ENCODE measurements at regions not wholly inside any gene's neighbourhood (a gene's known extent, or its start where the extent isn't known, plus 50 kb on each side); places are given as distances from the start of the nearest gene placed in this dataset.

DNA sequence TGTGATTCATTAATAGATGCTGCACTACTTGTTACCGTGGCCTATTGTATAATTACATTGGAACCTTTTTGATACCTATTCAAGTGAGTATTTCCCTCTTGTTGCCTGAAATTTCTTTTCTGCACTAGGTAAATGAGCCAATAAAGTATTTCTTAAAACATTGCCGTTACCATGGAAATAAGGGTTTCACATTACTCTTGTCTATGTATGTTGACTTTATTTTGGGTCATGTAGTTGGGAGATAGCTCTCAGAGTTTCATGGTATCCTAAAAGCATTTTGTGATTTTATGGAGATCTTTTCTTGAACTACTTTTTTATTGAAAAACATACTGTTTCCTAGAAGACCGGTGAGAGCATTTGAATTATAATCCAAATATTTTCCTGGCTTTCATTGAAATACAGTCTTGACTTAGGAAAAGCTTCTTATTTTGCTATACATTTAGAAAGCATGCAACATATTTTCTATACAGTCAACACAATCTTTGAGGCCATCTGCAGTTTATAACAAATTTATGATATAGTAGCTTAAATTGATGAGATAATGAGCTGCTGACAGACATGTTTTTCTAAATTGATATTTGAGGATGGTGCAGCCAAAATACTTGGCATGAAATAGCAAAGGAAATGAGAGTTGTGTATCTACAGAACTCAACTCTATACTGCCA is 650.4 kb downstream of the RFPL4B start:
- no peaks in the 10 kb centered on the region for H3K9me3 ChIP-seq
- no peaks in the 10 kb centered on the region for H3K36me3 ChIP-seq
- DNase-seq (ENCODE audit: low spot score in 2 of 2) = no peak
- no peak overlapping the region for H3K27ac ChIP-seq
- H3K4me3 ChIP-seq = no peak overlapping the region
- intact Hi-C loops (cut with DNase I; ENCODE audit: low total_unique reads) = no loop called here
- no peaks in the 10 kb centered on the region for H3K27me3 ChIP-seq
- TF ChIP-seq POLR2A (IDR thresholded peaks at IDR 0.05) (no peak), POLR2AphosphoS5 (IDR thresholded peaks at IDR 0.05) (no peak)
- TF ChIP-seq, protein P1, sequence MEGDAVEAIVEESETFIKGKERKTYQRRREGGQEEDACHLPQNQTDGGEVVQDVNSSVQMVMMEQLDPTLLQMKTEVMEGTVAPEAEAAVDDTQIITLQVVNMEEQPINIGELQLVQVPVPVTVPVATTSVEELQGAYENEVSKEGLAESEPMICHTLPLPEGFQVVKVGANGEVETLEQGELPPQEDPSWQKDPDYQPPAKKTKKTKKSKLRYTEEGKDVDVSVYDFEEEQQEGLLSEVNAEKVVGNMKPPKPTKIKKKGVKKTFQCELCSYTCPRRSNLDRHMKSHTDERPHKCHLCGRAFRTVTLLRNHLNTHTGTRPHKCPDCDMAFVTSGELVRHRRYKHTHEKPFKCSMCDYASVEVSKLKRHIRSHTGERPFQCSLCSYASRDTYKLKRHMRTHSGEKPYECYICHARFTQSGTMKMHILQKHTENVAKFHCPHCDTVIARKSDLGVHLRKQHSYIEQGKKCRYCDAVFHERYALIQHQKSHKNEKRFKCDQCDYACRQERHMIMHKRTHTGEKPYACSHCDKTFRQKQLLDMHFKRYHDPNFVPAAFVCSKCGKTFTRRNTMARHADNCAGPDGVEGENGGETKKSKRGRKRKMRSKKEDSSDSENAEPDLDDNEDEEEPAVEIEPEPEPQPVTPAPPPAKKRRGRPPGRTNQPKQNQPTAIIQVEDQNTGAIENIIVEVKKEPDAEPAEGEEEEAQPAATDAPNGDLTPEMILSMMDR (IDR thresholded peaks at IDR 0.05) = no peak
- no peaks in the 10 kb centered on the region for H3K4me1 ChIP-seq

DNA sequence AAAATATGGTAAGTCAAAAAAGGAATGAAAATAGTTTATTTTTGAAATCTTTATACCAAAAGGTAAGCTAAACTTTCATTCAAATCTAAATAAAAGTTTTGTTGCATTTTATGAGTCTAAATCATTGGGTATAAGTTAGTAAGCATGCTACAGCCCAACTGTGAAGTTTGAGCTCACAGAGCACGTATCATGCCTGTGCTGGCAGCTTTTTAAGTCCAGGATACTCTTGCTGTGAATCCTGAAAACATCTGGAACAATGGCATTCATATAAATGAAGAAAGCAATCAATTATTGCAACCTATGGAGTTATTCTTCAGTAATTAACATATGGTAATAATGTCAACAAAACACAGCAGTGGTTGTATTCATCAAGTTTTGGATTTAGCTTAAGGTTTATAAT is 656.9 kb downstream of the RFPL4B start:
- no peak for DNase-seq (ENCODE audit: low spot score in 2 of 2)
- Histone ChIP-seq H3K36me3 (no peaks in the 10 kb centered on the region), H3K27me3 (no peaks in the 10 kb centered on the region), H3K4me1 (no peaks in the 10 kb centered on the region), H3K9me3 (no peaks in the 10 kb centered on the region), H3K4me3 (no peak overlapping the region), H3K27ac (no peak overlapping the region)
- TF ChIP-seq, protein P1 (IDR thresholded peaks at IDR 0.05) = no peak
- TF ChIP-seq POLR2AphosphoS5 (IDR thresholded peaks at IDR 0.05) = no peak
- TF ChIP-seq POLR2A (IDR thresholded peaks at IDR 0.05) = no peak
- intact Hi-C loops (cut with DNase I; ENCODE audit: low total_unique reads) = no loop called here

DNA sequence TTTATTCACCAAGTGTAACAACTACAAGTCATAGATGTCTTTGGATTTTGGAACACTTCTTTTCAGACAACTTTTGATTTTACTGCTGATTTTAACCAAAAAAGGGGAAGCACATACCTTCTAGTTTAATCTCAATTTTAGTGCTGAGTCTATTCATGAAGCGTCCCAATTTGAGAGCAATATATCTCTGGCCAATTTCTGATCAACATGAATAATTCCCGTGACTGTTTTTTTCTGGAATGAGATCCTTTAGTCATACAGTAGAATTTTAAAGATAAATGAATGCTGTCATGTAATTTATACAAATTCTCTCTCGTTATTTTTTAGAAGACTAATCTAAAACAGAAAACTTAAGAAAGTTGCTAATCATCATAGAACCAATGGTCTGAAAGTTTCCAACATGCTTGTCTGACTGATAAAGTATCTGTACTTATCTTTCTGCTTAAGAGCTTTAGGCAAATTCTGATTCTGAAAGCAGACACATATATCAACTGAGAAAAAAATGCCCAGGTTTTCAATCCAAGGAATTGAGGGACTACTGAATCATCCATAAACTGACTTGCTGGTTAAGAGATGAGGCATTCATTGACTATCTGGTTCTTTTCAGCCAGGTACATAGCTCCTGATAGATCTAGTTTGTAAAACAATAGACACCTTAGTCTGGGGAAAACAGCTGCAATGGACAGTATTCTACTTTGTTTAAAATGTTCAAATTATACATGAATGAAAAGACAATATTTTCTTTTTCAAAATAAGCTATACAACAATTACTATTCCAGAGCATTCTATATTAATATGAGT is 657.5 kb downstream of the RFPL4B start:
- intact Hi-C loops (cut with DNase I; ENCODE audit: low total_unique reads) = no loop called here
- Histone ChIP-seq H3K27me3 (no peaks in the 10 kb centered on the region), H3K27ac (no peak overlapping the region), H3K9me3 (no peaks in the 10 kb centered on the region), H3K36me3 (no peaks in the 10 kb centered on the region), H3K4me3 (no peak overlapping the region), H3K4me1 (no peaks in the 10 kb centered on the region)
- no peak for DNase-seq (ENCODE audit: low spot score in 2 of 2)
- no peak for TF ChIP-seq POLR2AphosphoS5 (IDR thresholded peaks at IDR 0.05)
- no peak for TF ChIP-seq POLR2A (IDR thresholded peaks at IDR 0.05)
- TF ChIP-seq, protein P1 (IDR thresholded peaks at IDR 0.05) = no peak

DNA sequence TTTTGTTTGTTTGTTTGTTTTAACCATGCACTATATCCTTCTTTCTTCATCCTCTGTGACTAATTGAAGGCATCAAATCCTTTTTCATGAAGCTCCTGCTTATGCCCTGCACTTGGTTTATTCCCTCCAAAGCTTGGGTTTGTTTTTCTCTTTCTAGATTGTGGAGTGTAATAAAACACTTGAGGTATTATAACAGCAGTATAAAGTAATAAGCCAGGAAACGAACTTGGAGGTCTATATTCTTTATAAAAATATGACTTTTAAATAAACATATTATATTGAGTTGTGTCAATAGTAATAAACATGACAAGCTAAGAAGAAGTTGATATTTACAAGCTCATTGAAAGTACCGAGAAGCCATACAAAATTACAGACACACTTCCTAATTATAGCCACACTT is 659.4 kb downstream of the RFPL4B start:
- no peak for DNase-seq (ENCODE audit: low spot score in 2 of 2)
- no peaks in the 10 kb centered on the region for H3K4me1 ChIP-seq
- TF ChIP-seq, protein P1 (IDR thresholded peaks at IDR 0.05) = no peak
- no peak for TF ChIP-seq POLR2AphosphoS5 (IDR thresholded peaks at IDR 0.05)
- no peak overlapping the region for H3K4me3 ChIP-seq
- intact Hi-C loops (cut with DNase I; ENCODE audit: low total_unique reads) = no loop called here
- no peaks in the 10 kb centered on the region for H3K27me3 ChIP-seq
- H3K9me3 ChIP-seq = no peaks in the 10 kb centered on the region
- H3K36me3 ChIP-seq = no peaks in the 10 kb centered on the region
- H3K27ac ChIP-seq = no peak overlapping the region

DNA sequence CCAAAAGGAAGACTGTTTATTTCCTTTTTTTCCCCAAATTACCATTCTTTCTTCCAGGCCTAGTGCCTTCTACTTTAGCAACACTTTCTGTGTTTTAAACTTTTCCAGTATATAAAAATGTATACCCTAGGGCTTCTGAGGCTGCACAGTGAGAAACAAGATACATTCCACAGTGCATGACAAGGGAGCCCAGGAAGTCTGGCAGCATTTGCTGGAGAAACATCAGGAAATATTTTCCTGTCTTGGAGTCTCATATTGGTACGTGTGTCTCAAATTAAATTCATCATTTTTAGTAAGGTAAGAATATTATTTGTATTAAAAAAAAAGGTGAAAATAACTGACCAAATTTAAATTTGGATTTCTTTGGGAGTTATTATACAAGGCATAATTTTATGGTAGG is 662.6 kb downstream of the RFPL4B start:
- H3K27ac ChIP-seq = no peak overlapping the region
- no peaks in the 10 kb centered on the region for H3K4me1 ChIP-seq
- H3K9me3 ChIP-seq = no peaks in the 10 kb centered on the region
- no peaks in the 10 kb centered on the region for H3K27me3 ChIP-seq
- H3K36me3 ChIP-seq = no peaks in the 10 kb centered on the region
- H3K4me3 ChIP-seq = no peak overlapping the region
- intact Hi-C loops (cut with DNase I; ENCODE audit: low total_unique reads) = no loop called here
- DNase-seq (ENCODE audit: low spot score in 2 of 2) = no peak
- TF ChIP-seq POLR2A (IDR thresholded peaks at IDR 0.05) (no peak), POLR2AphosphoS5 (IDR thresholded peaks at IDR 0.05) (no peak)
- TF ChIP-seq, protein P1 (IDR thresholded peaks at IDR 0.05) = no peak
